HEK293 (cell line): ENCODE measurements at regions not wholly inside any gene's neighbourhood (a gene's known extent, or its start where the extent isn't known, plus 50 kb on each side); places are given as distances from the start of the nearest gene placed in this dataset.

Experiments
- CTCF ChIA-PET: fragments of 350-600 bp; formaldehyde crosslinking; extraction: SDS; loops from one replicate; lab custom pipeline; 2021; ENCODE audit warnings: antibody characterized with exemption; lab: Yijun Ruan, JAX
- POLR2A ChIA-PET: fragments of 300-600 bp; formaldehyde crosslinking; extraction: SDS; loops from one replicate; lab custom pipeline; 2020; ENCODE audit warnings: antibody characterized with exemption, inconsistent platforms; lab: Yijun Ruan, JAX
- H3K27ac ChIP-seq: fragments of 200-500 bp; sonication (Bioruptor generic); 2 replicates; pipeline ENCODE4 v1.5.1; 2014; ENCODE audit warnings: low read depth, low read length, control low read depth, inconsistent platforms; ENCODE audit errors: extremely low read depth
- H3K36me3 ChIP-seq, 2 experiments: fragments of 200-500 bp in 1 of 2; sonication (Bioruptor generic) in 1 of 2; 1 replicate in 1 of 2; 2 replicates in 1 of 2; pipeline ENCODE4 v1.5.1; 2014 to 2017; ENCODE audit warnings: inconsistent platforms in 2 of 2, low read length in 2 of 2; ENCODE audit not compliant: control insufficient read depth in 2 of 2, insufficient read depth in 1 of 2
- H3K4me1 ChIP-seq: fragments of 200-500 bp; sonication (Bioruptor generic); 2 replicates; pipeline ENCODE4 v1.5.1; 2014; ENCODE audit warnings: mild to moderate bottlenecking, low read length, inconsistent platforms; ENCODE audit not compliant: control insufficient read depth, insufficient read depth
- H3K4me3 ChIP-seq: 2 replicates; pipeline ENCODE4 v1.5.1; 2011; ENCODE audit warnings: low read depth, mild to moderate bottlenecking, control low read depth, low read length, moderate library complexity
- H3K9me3 ChIP-seq: fragments of 200-500 bp; sonication (Bioruptor generic); 2 replicates; pipeline ENCODE4 v1.5.1; 2014; ENCODE audit warnings: low read depth, low read length, inconsistent platforms; ENCODE audit not compliant: control insufficient read depth, insufficient read depth
- HOXD13 ChIP-seq: sonication (generic); formaldehyde crosslinking; IDR thresholded peaks from 2 replicates; pipeline ENCODE4 v1.8.0; 2022; ENCODE audit warnings: missing genetic modification reagents, borderline replicate concordance
- KLF1 ChIP-seq: fragments of 450-650 bp; formaldehyde crosslinking; IDR thresholded peaks from 2 replicates; pipeline ENCODE4 v1.5.1; 2016; ENCODE audit warnings: missing biosample characterization, missing genetic modification characterization
- KLF16 ChIP-seq: fragments of 450-650 bp; formaldehyde crosslinking; IDR thresholded peaks from 2 replicates; pipeline ENCODE4 v1.5.1; 2017; ENCODE audit warnings: missing biosample characterization, missing genetic modification characterization
- MEIS1 ChIP-seq: sonication (generic); formaldehyde crosslinking; IDR thresholded peaks from 2 replicates; pipeline ENCODE4 v1.8.1; 2022; ENCODE audit warnings: missing genetic modification reagents, mild to moderate bottlenecking, borderline replicate concordance
- REPIN1 ChIP-seq: fragments of 450-650 bp; formaldehyde crosslinking; IDR thresholded peaks from 2 replicates; pipeline ENCODE4 v1.5.1; 2017; ENCODE audit warnings: missing biosample characterization, missing genetic modification characterization, low read depth
- YY2 ChIP-seq: fragments of 450-650 bp; formaldehyde crosslinking; IDR thresholded peaks from 2 replicates; pipeline ENCODE4 v1.5.1; 2016; ENCODE audit warnings: missing biosample characterization, missing genetic modification characterization
- ZBTB21 ChIP-seq: fragments of 450-650 bp; formaldehyde crosslinking; IDR thresholded peaks from 2 replicates; pipeline ENCODE4 v1.5.1; 2017; ENCODE audit warnings: missing biosample characterization, missing genetic modification characterization
- ZNF146 ChIP-seq: fragments of 450-650 bp; formaldehyde crosslinking; IDR thresholded peaks from 2 replicates; pipeline ENCODE4 v1.5.1; 2016; ENCODE audit warnings: missing biosample characterization, missing genetic modification characterization
- ZNF366 ChIP-seq: fragments of 450-650 bp; formaldehyde crosslinking; conservative IDR thresholded peaks from 2 replicates; pipeline ENCODE4 v1.5.1; 2016; ENCODE audit warnings: missing biosample characterization, missing genetic modification characterization
- ZNF561 ChIP-seq: fragments of 450-650 bp; IDR thresholded peaks from 2 replicates; pipeline ENCODE4 v1.5.1; 2018; ENCODE audit warnings: missing biosample characterization, missing genetic modification characterization, borderline replicate concordance
- ZNF596 ChIP-seq: fragments of 450-650 bp; IDR thresholded peaks from 2 replicates; pipeline ENCODE4 v1.5.0; 2018; ENCODE audit warnings: missing biosample characterization, mild to moderate bottlenecking, missing genetic modification characterization, moderate library complexity
- ZNF621 ChIP-seq: fragments of 450-650 bp; formaldehyde crosslinking; IDR thresholded peaks from 2 replicates; pipeline ENCODE4 v1.5.1; 2017; ENCODE audit warnings: missing biosample characterization, missing genetic modification characterization
- ZNF658 ChIP-seq: fragments of 450-650 bp; formaldehyde crosslinking; IDR thresholded peaks from 2 replicates; pipeline ENCODE4; 2016; ENCODE audit warnings: missing biosample characterization, missing genetic modification characterization
- ZNF707 ChIP-seq: fragments of 450-650 bp; formaldehyde crosslinking; IDR thresholded peaks from 2 replicates; pipeline ENCODE4 v1.5.1; 2016; ENCODE audit warnings: missing biosample characterization, missing genetic modification characterization
- ZNF76 ChIP-seq: fragments of 450-650 bp; formaldehyde crosslinking; IDR thresholded peaks from 2 replicates; pipeline ENCODE4; 2016; ENCODE audit warnings: low read depth, missing biosample characterization, missing genetic modification characterization, borderline replicate concordance
- TF ChIP-seq, protein P1 (sequence below): fragments of 450-650 bp; formaldehyde crosslinking; IDR thresholded peaks from 2 replicates; pipeline ENCODE4 v1.5.1; 2016; ENCODE audit warnings: missing biosample characterization, missing genetic modification characterization, borderline replicate concordance
- TF ChIP-seq, protein P2 (sequence below): fragments of 450-650 bp; formaldehyde crosslinking; IDR thresholded peaks from 2 replicates; pipeline ENCODE4 v1.5.1; 2016; ENCODE audit warnings: missing biosample characterization, missing genetic modification characterization
- TF ChIP-seq, protein P3 (sequence below): fragments of 450-650 bp; formaldehyde crosslinking; IDR thresholded peaks from 2 replicates; pipeline ENCODE4 v1.5.1; 2016; ENCODE audit warnings: missing biosample characterization, missing genetic modification characterization
- TF ChIP-seq, protein P4 (sequence below): fragments of 450-650 bp; IDR thresholded peaks from 2 replicates; pipeline ENCODE4 v1.5.1; 2018; ENCODE audit warnings: missing biosample characterization, mild to moderate bottlenecking, missing genetic modification characterization

- no peak for TF ChIP-seq ZNF76
- TF ChIP-seq, protein P1, sequence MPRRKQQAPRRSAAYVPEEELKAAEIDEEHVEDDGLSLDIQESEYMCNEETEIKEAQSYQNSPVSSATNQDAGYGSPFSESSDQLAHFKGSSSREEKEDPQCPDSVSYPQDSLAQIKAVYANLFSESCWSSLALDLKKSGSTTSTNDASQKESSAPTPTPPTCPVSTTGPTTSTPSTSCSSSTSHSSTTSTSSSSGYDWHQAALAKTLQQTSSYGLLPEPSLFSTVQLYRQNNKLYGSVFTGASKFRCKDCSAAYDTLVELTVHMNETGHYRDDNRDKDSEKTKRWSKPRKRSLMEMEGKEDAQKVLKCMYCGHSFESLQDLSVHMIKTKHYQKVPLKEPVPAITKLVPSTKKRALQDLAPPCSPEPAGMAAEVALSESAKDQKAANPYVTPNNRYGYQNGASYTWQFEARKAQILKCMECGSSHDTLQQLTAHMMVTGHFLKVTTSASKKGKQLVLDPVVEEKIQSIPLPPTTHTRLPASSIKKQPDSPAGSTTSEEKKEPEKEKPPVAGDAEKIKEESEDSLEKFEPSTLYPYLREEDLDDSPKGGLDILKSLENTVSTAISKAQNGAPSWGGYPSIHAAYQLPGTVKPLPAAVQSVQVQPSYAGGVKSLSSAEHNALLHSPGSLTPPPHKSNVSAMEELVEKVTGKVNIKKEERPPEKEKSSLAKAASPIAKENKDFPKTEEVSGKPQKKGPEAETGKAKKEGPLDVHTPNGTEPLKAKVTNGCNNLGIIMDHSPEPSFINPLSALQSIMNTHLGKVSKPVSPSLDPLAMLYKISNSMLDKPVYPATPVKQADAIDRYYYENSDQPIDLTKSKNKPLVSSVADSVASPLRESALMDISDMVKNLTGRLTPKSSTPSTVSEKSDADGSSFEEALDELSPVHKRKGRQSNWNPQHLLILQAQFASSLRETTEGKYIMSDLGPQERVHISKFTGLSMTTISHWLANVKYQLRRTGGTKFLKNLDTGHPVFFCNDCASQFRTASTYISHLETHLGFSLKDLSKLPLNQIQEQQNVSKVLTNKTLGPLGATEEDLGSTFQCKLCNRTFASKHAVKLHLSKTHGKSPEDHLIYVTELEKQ: no peak
- no peak for TF ChIP-seq ZNF596
- TF ChIP-seq KLF16 (tag by site-specific recombination): no peak
- TF ChIP-seq MEIS1 (CRISPR knock-in tag): no peak
- TF ChIP-seq, all 188 proteins: peak for 0
Measured at GRCh38 chr10:128573281-128573845, 447.1 kb upstream of the MKI67 start (continued).

- ChIA-PET CTCF (no interaction called here), POLR2A (no interaction called here)
- Histone ChIP-seq H3K27ac (no peak overlapping the region), H3K9me3 (no peaks in the 10 kb centered on the region), H3K36me3 (no peaks in the 10 kb centered on the region), H3K4me1 (0 out of 2 replicates have a peak, but pooled peaks cover under 1% of the 10 kb centered on the region), H3K4me3 (no peak overlapping the region)
- TF ChIP-seq, protein P2, sequence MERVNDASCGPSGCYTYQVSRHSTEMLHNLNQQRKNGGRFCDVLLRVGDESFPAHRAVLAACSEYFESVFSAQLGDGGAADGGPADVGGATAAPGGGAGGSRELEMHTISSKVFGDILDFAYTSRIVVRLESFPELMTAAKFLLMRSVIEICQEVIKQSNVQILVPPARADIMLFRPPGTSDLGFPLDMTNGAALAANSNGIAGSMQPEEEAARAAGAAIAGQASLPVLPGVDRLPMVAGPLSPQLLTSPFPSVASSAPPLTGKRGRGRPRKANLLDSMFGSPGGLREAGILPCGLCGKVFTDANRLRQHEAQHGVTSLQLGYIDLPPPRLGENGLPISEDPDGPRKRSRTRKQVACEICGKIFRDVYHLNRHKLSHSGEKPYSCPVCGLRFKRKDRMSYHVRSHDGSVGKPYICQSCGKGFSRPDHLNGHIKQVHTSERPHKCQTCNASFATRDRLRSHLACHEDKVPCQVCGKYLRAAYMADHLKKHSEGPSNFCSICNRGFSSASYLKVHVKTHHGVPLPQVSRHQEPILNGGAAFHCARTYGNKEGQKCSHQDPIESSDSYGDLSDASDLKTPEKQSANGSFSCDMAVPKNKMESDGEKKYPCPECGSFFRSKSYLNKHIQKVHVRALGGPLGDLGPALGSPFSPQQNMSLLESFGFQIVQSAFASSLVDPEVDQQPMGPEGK: no peak
- no peak for TF ChIP-seq ZNF146 (tag by site-specific recombination)
- TF ChIP-seq HOXD13: no peak
- TF ChIP-seq, protein P3, sequence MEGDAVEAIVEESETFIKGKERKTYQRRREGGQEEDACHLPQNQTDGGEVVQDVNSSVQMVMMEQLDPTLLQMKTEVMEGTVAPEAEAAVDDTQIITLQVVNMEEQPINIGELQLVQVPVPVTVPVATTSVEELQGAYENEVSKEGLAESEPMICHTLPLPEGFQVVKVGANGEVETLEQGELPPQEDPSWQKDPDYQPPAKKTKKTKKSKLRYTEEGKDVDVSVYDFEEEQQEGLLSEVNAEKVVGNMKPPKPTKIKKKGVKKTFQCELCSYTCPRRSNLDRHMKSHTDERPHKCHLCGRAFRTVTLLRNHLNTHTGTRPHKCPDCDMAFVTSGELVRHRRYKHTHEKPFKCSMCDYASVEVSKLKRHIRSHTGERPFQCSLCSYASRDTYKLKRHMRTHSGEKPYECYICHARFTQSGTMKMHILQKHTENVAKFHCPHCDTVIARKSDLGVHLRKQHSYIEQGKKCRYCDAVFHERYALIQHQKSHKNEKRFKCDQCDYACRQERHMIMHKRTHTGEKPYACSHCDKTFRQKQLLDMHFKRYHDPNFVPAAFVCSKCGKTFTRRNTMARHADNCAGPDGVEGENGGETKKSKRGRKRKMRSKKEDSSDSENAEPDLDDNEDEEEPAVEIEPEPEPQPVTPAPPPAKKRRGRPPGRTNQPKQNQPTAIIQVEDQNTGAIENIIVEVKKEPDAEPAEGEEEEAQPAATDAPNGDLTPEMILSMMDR: no peak
- TF ChIP-seq ZNF658: no peak
- no peak for TF ChIP-seq ZNF621 (tag by site-specific recombination)
- TF ChIP-seq KLF1 (tag by site-specific recombination): no peak
- TF ChIP-seq YY2 (tag by site-specific recombination): no peak
- TF ChIP-seq, protein P4, sequence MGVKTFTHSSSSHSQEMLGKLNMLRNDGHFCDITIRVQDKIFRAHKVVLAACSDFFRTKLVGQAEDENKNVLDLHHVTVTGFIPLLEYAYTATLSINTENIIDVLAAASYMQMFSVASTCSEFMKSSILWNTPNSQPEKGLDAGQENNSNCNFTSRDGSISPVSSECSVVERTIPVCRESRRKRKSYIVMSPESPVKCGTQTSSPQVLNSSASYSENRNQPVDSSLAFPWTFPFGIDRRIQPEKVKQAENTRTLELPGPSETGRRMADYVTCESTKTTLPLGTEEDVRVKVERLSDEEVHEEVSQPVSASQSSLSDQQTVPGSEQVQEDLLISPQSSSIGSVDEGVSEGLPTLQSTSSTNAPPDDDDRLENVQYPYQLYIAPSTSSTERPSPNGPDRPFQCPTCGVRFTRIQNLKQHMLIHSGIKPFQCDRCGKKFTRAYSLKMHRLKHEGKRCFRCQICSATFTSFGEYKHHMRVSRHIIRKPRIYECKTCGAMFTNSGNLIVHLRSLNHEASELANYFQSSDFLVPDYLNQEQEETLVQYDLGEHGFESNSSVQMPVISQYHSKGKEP (tag by site-specific recombination): no peak
- TF ChIP-seq ZNF707 (tag by site-specific recombination): no peak
- TF ChIP-seq ZNF366 (tag by site-specific recombination): no peak
- TF ChIP-seq ZNF561 (tag by site-specific recombination): no peak
- TF ChIP-seq ZBTB21 (tag by site-specific recombination): no peak
- no peak for TF ChIP-seq REPIN1
Measured at GRCh38 chr10:128573986-128574385, 447.8 kb upstream of the MKI67 start.
